ENCODE measurements at regions not wholly inside any gene's neighbourhood (a gene's known extent, or its start where the extent isn't known, plus 50 kb on each side); places are given as distances from the start of the nearest gene placed in this dataset.

DNA sequence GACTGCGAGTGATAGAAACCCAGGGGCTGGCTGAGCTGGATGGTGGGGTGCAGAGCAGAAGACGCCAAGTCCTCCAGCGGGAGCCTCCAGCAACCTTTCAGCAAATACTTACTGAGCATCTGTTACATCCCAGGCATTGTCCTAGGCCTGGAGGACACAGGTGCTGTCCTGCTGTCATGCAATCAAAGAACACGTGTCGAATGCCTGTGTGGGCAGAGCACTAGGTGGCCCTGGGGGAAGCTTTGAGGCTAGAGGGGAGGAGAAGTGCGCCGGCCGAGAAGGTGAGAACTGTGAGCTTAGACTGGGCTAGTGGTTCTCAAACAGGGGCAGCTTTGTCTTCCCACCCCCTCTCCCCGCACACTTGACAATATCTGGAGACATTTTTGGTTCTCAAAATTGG lies 233.6 kb downstream of the BMP7 start:
- no peak for ATAC-seq (ENCODE audit: poor library complexity)
- POLR2A ChIA-PET = no interaction called here
- H3K36me3 ChIP-seq (ENCODE audit: insufficient read depth, low read length) = no peaks in the 10 kb centered on the region
- intact Hi-C loops (cut with DNase I, micrococcal nuclease) = no loop called here
- H3K4me1 ChIP-seq (ENCODE audit: insufficient read depth, low read length) = no peaks in the 10 kb centered on the region
- Mint-ChIP-seq H3K4me1 (ENCODE audit: low read depth) (no peaks in the 10 kb centered on the region), H3K27ac (no peak overlapping the region), H3K9me3 (peaks cover 2% of the 10 kb centered on the region), H3K4me3 (no peak overlapping the region), H3K36me3 (ENCODE audit: low read depth) (no peaks in the 10 kb centered on the region), H3K27me3 (peaks cover 50% of the 10 kb centered on the region)
- no peak for DNase-seq
- H3K27ac ChIP-seq (ENCODE audit: low read depth in 1 of 2, low read length in 2 of 2) = no peak overlapping the region
- CTCF ChIA-PET = no interaction called here
- peaks cover 4 to 10% of the 10 kb centered on the region in 2 experiments for H3K27me3 ChIP-seq (ENCODE audit: control insufficient read depth in 1 of 2, insufficient read depth in 2 of 2, low read length in 2 of 2)
- H3K4me3 ChIP-seq (ENCODE audit: low read length) = no peak overlapping the region
- H3K9me3 ChIP-seq (ENCODE audit: control insufficient read depth in 1 of 2, insufficient read depth in 1 of 2, low read length in 2 of 2) = peaks cover 0 to 9% of the 10 kb centered on the region in 2 experiments
- no peak for TF ChIP-seq CTCF (IDR thresholded peaks at IDR 0.05)

DNA sequence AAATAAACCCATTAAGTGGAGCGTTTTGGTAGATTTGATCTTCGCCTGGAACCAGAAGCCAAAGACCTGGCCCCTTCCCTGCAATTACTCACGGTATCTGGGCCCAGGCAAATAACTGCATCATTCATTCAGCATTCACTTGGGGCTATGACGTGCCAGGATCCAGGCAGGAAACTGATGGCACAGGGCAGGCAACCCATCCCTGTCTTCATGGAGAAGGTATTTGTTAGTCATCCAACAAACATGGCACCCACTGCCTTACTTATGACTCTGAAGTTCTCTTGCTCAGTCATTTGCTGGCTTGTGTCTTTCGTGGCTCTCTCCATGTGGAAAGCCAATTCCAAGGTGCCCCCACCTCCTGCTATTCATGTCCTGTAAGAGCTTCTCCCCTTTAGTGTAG lies 232.4 kb downstream of the BMP7 start:
- CTCF ChIA-PET = no interaction called here
- H3K27me3 Mint-ChIP-seq = peaks cover 44% of the 10 kb centered on the region
- POLR2A ChIA-PET = no interaction called here

DNA sequence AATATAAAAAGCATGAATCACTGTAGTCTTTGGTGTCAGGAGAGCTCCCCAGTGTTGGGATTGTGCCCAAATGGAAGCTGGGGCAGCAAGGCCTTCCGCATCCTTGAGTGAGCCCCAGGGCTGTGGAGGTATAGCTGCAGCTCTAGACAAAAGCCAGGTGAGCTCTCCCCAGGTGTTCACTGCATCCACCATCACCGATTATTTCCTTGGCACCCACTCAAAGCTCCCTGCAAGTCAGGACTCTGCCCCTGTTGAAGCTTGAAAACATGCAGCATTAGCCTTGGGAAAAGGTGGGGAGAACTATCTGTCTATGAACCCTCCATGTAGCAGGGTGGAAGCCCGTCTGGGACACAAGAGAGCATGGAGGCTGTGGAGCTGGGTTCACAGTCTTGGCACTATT lies 228.8 kb downstream of the BMP7 start:
- CTCF ChIA-PET = no interaction called here

More for the DNA sequence above, 232.4 kb downstream of the BMP7 start:
- intact Hi-C loops (cut with DNase I, micrococcal nuclease) = no loop called here
- Histone ChIP-seq H3K27me3 (ENCODE audit: control insufficient read depth in 1 of 2, insufficient read depth in 2 of 2, low read length in 2 of 2) (peaks cover 4 to 10% of the 10 kb centered on the region in 2 experiments), H3K27ac (ENCODE audit: low read depth in 1 of 2, low read length in 2 of 2) (no peak overlapping the region), H3K4me3 (ENCODE audit: low read length) (no peak overlapping the region), H3K9me3 (ENCODE audit: control insufficient read depth in 1 of 2, insufficient read depth in 1 of 2, low read length in 2 of 2) (peaks cover 0 to 9% of the 10 kb centered on the region in 2 experiments), H3K36me3 (ENCODE audit: insufficient read depth, low read length) (no peaks in the 10 kb centered on the region), H3K4me1 (ENCODE audit: insufficient read depth, low read length) (no peaks in the 10 kb centered on the region)
- no peak for TF ChIP-seq CTCF (IDR thresholded peaks at IDR 0.05)
- H3K4me3 Mint-ChIP-seq = no peak overlapping the region
- ATAC-seq (ENCODE audit: poor library complexity) = no peak
- peaks cover 2% of the 10 kb centered on the region for H3K9me3 Mint-ChIP-seq
- no peak for DNase-seq
- H3K4me1 Mint-ChIP-seq (ENCODE audit: low read depth) = no peaks in the 10 kb centered on the region
- no peaks in the 10 kb centered on the region for H3K36me3 Mint-ChIP-seq (ENCODE audit: low read depth)
- H3K27ac Mint-ChIP-seq = no peak overlapping the region

More for the DNA sequence above, 228.8 kb downstream of the BMP7 start:
- Mint-ChIP-seq H3K4me1 (ENCODE audit: low read depth) (no peaks in the 10 kb centered on the region), H3K27me3 (peaks cover 26% of the 10 kb centered on the region), H3K4me3 (no peak overlapping the region), H3K36me3 (ENCODE audit: low read depth) (no peaks in the 10 kb centered on the region), H3K27ac (no peak overlapping the region), H3K9me3 (peaks cover 2% of the 10 kb centered on the region)
- Histone ChIP-seq H3K4me1 (ENCODE audit: insufficient read depth, low read length) (no peaks in the 10 kb centered on the region), H3K4me3 (ENCODE audit: low read length) (no peak overlapping the region), H3K9me3 (ENCODE audit: control insufficient read depth in 1 of 2, insufficient read depth in 1 of 2, low read length in 2 of 2) (peaks cover 0 to 4% of the 10 kb centered on the region in 2 experiments), H3K27ac (ENCODE audit: low read depth in 1 of 2, low read length in 2 of 2) (no peak overlapping the region), H3K36me3 (ENCODE audit: insufficient read depth, low read length) (no peaks in the 10 kb centered on the region), H3K27me3 (ENCODE audit: control insufficient read depth in 1 of 2, insufficient read depth in 2 of 2, low read length in 2 of 2) (peaks cover 2 to 4% of the 10 kb centered on the region in 2 experiments)
- DNase-seq (no peak), ATAC-seq (ENCODE audit: poor library complexity) (no peak)
- POLR2A ChIA-PET = no interaction called here
- intact Hi-C loops (cut with DNase I, micrococcal nuclease) = no loop called here
- no peak for TF ChIP-seq CTCF (IDR thresholded peaks at IDR 0.05)

Measured in CD4-positive, alpha-beta T cell (primary cell).